ENCODE measurements at regions not wholly inside any gene's neighbourhood (a gene's known extent, or its start where the extent isn't known, plus 50 kb on each side); places are given as distances from the start of the nearest gene placed in this dataset.
"Not testable (repeated sequence)": the region's sequence is repeated elsewhere in the genome, so short reads cannot be mapped to it uniquely, and the experiment has no call there.

DNA sequence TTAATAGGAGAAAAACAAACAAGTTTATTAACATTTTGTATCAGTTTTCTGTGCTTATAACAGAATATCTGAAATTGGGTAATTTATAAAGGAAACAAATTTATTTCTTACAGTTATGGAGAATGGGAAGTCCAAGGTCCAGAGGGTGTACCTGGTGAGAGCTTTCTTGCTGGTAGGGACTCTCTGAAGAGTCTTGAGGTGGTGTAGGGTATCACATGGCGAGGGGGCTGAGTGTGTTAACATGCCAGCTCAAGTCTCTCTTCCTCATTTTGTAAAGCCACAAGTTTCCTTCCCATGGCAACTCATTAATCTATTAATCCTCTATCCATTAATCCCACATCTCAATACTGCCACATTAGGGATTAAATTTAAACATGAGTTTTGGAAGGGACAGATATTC is 1863.3 kb downstream of the KHDRBS2 start:
- not testable (repeated sequence) for H3K27me3 Mint-ChIP-seq (ENCODE audit: low read depth); H3K36me3 Mint-ChIP-seq (ENCODE audit: low read depth); DNase-seq (ENCODE audit: low spot score); H3K4me3 Mint-ChIP-seq; H3K4me1 Mint-ChIP-seq (ENCODE audit: low read depth); H3K27ac Mint-ChIP-seq
- H3K9me3 Mint-ChIP-seq, result peaks cover 20% of the 10 kb centered on the region

DNA sequence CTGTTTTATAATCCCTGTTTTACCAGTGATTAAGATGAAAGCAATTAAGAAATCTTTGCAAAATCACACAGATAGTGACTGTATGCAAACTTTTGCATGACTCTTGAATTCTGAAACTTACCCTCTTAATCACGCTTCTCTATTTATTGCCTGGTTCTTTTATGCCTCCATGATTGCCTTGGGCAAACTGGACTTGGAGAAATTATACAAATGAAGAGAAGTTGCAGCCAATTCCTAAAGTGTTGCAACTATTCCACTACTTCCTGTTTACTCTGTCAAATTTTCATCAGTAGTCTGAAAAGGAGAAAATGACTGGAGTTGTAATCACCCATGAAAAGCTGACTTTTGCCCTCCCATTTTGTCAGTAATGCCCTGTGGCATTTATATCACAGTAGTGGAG is 1869.9 kb downstream of the KHDRBS2 start:
- H3K4me1 Mint-ChIP-seq (ENCODE audit: low read depth); H3K27ac Mint-ChIP-seq; H3K36me3 Mint-ChIP-seq (ENCODE audit: low read depth); H3K27me3 Mint-ChIP-seq (ENCODE audit: low read depth); DNase-seq (ENCODE audit: low spot score); H3K4me3 Mint-ChIP-seq: not testable (repeated sequence)
- peaks cover 17% of the 10 kb centered on the region for H3K9me3 Mint-ChIP-seq

DNA sequence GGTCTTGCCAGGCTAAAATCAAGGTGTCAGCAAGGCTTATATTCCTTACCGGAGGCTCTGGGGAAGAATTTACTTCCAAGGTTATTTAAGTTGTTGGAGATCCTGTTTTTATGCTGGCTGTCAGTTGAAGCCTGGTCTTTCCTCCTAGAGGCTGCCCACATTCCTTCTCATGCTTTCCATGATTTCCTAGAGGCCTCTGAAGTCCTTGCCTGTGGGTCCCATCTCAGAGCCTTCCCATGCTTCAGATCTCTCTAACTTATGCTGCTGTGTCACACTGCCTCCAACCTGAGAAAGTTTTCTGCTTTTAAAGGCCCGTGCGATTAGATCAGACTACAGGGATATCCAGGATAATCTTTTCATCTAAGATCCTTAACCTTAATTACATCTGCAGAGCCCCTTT is 1877.3 kb downstream of the KHDRBS2 start:
- DNase-seq (ENCODE audit: low spot score); H3K4me1 Mint-ChIP-seq (ENCODE audit: low read depth); H3K4me3 Mint-ChIP-seq; H3K27ac Mint-ChIP-seq; H3K27me3 Mint-ChIP-seq (ENCODE audit: low read depth); H3K36me3 Mint-ChIP-seq (ENCODE audit: low read depth): not testable (repeated sequence)
- H3K9me3 Mint-ChIP-seq, result peaks cover 22% of the 10 kb centered on the region

GRCh38 chr6:60403268-60403667 is 1882.8 kb downstream of the KHDRBS2 start:
- H3K27me3 Mint-ChIP-seq (ENCODE audit: low read depth); H3K27ac Mint-ChIP-seq; DNase-seq (ENCODE audit: low spot score); H3K4me3 Mint-ChIP-seq; H3K36me3 Mint-ChIP-seq (ENCODE audit: low read depth); H3K4me1 Mint-ChIP-seq (ENCODE audit: low read depth): not testable (repeated sequence)
- H3K9me3 Mint-ChIP-seq, result peaks cover 11% of the 10 kb centered on the region

GRCh38 chr6:60402490-60402889 is 1883.5 kb downstream of the KHDRBS2 start:
- not testable (repeated sequence) for DNase-seq (ENCODE audit: low spot score); H3K27me3 Mint-ChIP-seq (ENCODE audit: low read depth); H3K36me3 Mint-ChIP-seq (ENCODE audit: low read depth); H3K9me3 Mint-ChIP-seq; H3K4me3 Mint-ChIP-seq; H3K4me1 Mint-ChIP-seq (ENCODE audit: low read depth); H3K27ac Mint-ChIP-seq

- H3K27ac Mint-ChIP-seq; H3K4me3 Mint-ChIP-seq; H3K27me3 Mint-ChIP-seq (ENCODE audit: low read depth); DNase-seq (ENCODE audit: low spot score); H3K36me3 Mint-ChIP-seq (ENCODE audit: low read depth); H3K4me1 Mint-ChIP-seq (ENCODE audit: low read depth): not testable (repeated sequence)
- peaks cover 38% of the 10 kb centered on the region for H3K9me3 Mint-ChIP-seq
Measured at GRCh38 chr6:60395261-60395660, 1890.8 kb downstream of the KHDRBS2 start.

- H3K9me3 Mint-ChIP-seq, result peaks cover 41% of the 10 kb centered on the region
- not testable (repeated sequence) for H3K4me3 Mint-ChIP-seq; H3K4me1 Mint-ChIP-seq (ENCODE audit: low read depth); H3K36me3 Mint-ChIP-seq (ENCODE audit: low read depth); H3K27me3 Mint-ChIP-seq (ENCODE audit: low read depth); DNase-seq (ENCODE audit: low spot score); H3K27ac Mint-ChIP-seq
Measured at GRCh38 chr6:60392969-60393368, 1893.1 kb downstream of the KHDRBS2 start.

GRCh38 chr6:60389094-60389493 is 1896.9 kb downstream of the KHDRBS2 start:
- H3K27ac Mint-ChIP-seq; H3K27me3 Mint-ChIP-seq (ENCODE audit: low read depth); H3K4me1 Mint-ChIP-seq (ENCODE audit: low read depth): not testable (repeated sequence)

GRCh38 chr6:60384614-60385013 is 1901.4 kb downstream of the KHDRBS2 start:
- H3K27me3 Mint-ChIP-seq (ENCODE audit: low read depth); H3K27ac Mint-ChIP-seq; H3K4me1 Mint-ChIP-seq (ENCODE audit: low read depth); H3K4me3 Mint-ChIP-seq; H3K36me3 Mint-ChIP-seq (ENCODE audit: low read depth); DNase-seq (ENCODE audit: low spot score): not testable (repeated sequence)
- peaks cover 16% of the 10 kb centered on the region for H3K9me3 Mint-ChIP-seq

More at GRCh38 chr6:60389094-60389493, 1896.9 kb downstream of the KHDRBS2 start:
- peaks cover 26% of the 10 kb centered on the region for H3K9me3 Mint-ChIP-seq
- H3K4me3 Mint-ChIP-seq; DNase-seq (ENCODE audit: low spot score); H3K36me3 Mint-ChIP-seq (ENCODE audit: low read depth): not testable (repeated sequence)

- H3K4me3 Mint-ChIP-seq; H3K27me3 Mint-ChIP-seq (ENCODE audit: low read depth); DNase-seq (ENCODE audit: low spot score); H3K4me1 Mint-ChIP-seq (ENCODE audit: low read depth); H3K36me3 Mint-ChIP-seq (ENCODE audit: low read depth); H3K27ac Mint-ChIP-seq: not testable (repeated sequence)
- peaks cover 26% of the 10 kb centered on the region for H3K9me3 Mint-ChIP-seq
Measured at GRCh38 chr6:60382771-60383170, 1903.3 kb downstream of the KHDRBS2 start.

DNA sequence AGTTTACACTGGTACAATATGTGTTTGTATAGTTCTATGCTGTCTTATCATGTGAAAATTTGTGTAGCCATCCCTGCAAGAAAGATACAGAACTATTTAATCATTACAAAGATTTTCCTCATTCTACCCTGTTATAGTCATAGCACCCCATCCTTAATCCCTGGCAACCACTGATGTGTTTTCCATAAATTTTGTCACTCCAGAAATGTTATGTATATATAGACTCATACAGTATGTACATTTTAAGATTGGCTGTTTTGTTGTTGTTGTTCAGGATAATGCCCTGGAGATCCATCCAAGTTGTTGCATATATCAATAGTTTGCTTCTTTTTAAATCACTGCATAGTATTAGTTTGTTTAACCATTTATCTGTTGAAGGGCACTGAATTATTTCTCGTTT is 1911.9 kb downstream of the KHDRBS2 start:
- not testable (repeated sequence) for H3K36me3 Mint-ChIP-seq (ENCODE audit: low read depth); DNase-seq (ENCODE audit: low spot score); H3K4me1 Mint-ChIP-seq (ENCODE audit: low read depth); H3K27ac Mint-ChIP-seq; H3K4me3 Mint-ChIP-seq; H3K27me3 Mint-ChIP-seq (ENCODE audit: low read depth)
- peaks cover 39% of the 10 kb centered on the region for H3K9me3 Mint-ChIP-seq

- H3K4me3 Mint-ChIP-seq; H3K4me1 Mint-ChIP-seq (ENCODE audit: low read depth); DNase-seq (ENCODE audit: low spot score); H3K36me3 Mint-ChIP-seq (ENCODE audit: low read depth); H3K27me3 Mint-ChIP-seq (ENCODE audit: low read depth); H3K27ac Mint-ChIP-seq: not testable (repeated sequence)
- peaks cover 29% of the 10 kb centered on the region for H3K9me3 Mint-ChIP-seq
Measured at GRCh38 chr6:60367800-60368199, 1918.2 kb downstream of the KHDRBS2 start.

- H3K27me3 Mint-ChIP-seq (ENCODE audit: low read depth); H3K4me3 Mint-ChIP-seq; H3K4me1 Mint-ChIP-seq (ENCODE audit: low read depth); H3K36me3 Mint-ChIP-seq (ENCODE audit: low read depth); DNase-seq (ENCODE audit: low spot score); H3K27ac Mint-ChIP-seq: not testable (repeated sequence)
- peaks cover 35% of the 10 kb centered on the region for H3K9me3 Mint-ChIP-seq
Measured at GRCh38 chr6:60365901-60366300, 1920.1 kb downstream of the KHDRBS2 start.

GRCh38 chr6:60342411-60343008 is 1943.5 kb downstream of the KHDRBS2 start:
- not testable (repeated sequence) for H3K27ac Mint-ChIP-seq; H3K27me3 Mint-ChIP-seq (ENCODE audit: low read depth); DNase-seq (ENCODE audit: low spot score); H3K4me3 Mint-ChIP-seq; H3K36me3 Mint-ChIP-seq (ENCODE audit: low read depth); H3K4me1 Mint-ChIP-seq (ENCODE audit: low read depth)
- peaks cover 25% of the 10 kb centered on the region for H3K9me3 Mint-ChIP-seq

- DNase-seq (ENCODE audit: low spot score); H3K27me3 Mint-ChIP-seq (ENCODE audit: low read depth); H3K4me3 Mint-ChIP-seq; H3K27ac Mint-ChIP-seq; H3K4me1 Mint-ChIP-seq (ENCODE audit: low read depth); H3K36me3 Mint-ChIP-seq (ENCODE audit: low read depth): not testable (repeated sequence)
- peaks cover 30% of the 10 kb centered on the region for H3K9me3 Mint-ChIP-seq
Measured at GRCh38 chr6:60338328-60339071, 1947.5 kb downstream of the KHDRBS2 start.

Measured in T-helper 2 cell treated with Interferon-gamma antibody and Interleukin-4, amounts not matched to agents 5 μg/mL and 100 μg/mL, for 36 hours (primary cell).